HEK293 (cell line): ENCODE measurements at regions not wholly inside any gene's neighbourhood (a gene's known extent, or its start where the extent isn't known, plus 50 kb on each side); places are given as distances from the start of the nearest gene placed in this dataset.

Source experiments
- CTCF ChIA-PET: fragments of 350-600 bp; formaldehyde crosslinking; extraction: SDS; loops from one replicate; lab custom pipeline; 2021; ENCODE audit warnings: antibody characterized with exemption; lab: Yijun Ruan, JAX
- POLR2A ChIA-PET: fragments of 300-600 bp; formaldehyde crosslinking; extraction: SDS; loops from one replicate; lab custom pipeline; 2020; ENCODE audit warnings: antibody characterized with exemption, inconsistent platforms; lab: Yijun Ruan, JAX
- H3K27ac ChIP-seq: fragments of 200-500 bp; sonication (Bioruptor generic); 2 replicates; pipeline ENCODE4 v1.5.1; 2014; ENCODE audit warnings: low read depth, low read length, control low read depth, inconsistent platforms; ENCODE audit errors: extremely low read depth
- H3K36me3 ChIP-seq, 2 experiments: fragments of 200-500 bp in 1 of 2; sonication (Bioruptor generic) in 1 of 2; 1 replicate in 1 of 2; 2 replicates in 1 of 2; pipeline ENCODE4 v1.5.1; 2014 to 2017; ENCODE audit warnings: inconsistent platforms in 2 of 2, low read length in 2 of 2; ENCODE audit not compliant: control insufficient read depth in 2 of 2, insufficient read depth in 1 of 2
- H3K4me1 ChIP-seq: fragments of 200-500 bp; sonication (Bioruptor generic); 2 replicates; pipeline ENCODE4 v1.5.1; 2014; ENCODE audit warnings: mild to moderate bottlenecking, low read length, inconsistent platforms; ENCODE audit not compliant: control insufficient read depth, insufficient read depth
- H3K4me3 ChIP-seq: 2 replicates; pipeline ENCODE4 v1.5.1; 2011; ENCODE audit warnings: low read depth, mild to moderate bottlenecking, control low read depth, low read length, moderate library complexity
- H3K9me3 ChIP-seq: fragments of 200-500 bp; sonication (Bioruptor generic); 2 replicates; pipeline ENCODE4 v1.5.1; 2014; ENCODE audit warnings: low read depth, low read length, inconsistent platforms; ENCODE audit not compliant: control insufficient read depth, insufficient read depth
- FEZF1 ChIP-seq: fragments of 450-650 bp; formaldehyde crosslinking; IDR thresholded peaks from 2 replicates; pipeline ENCODE4 v1.5.1; 2016; ENCODE audit warnings: missing biosample characterization, missing genetic modification characterization
- KLF1 ChIP-seq: fragments of 450-650 bp; formaldehyde crosslinking; IDR thresholded peaks from 2 replicates; pipeline ENCODE4 v1.5.1; 2016; ENCODE audit warnings: missing biosample characterization, missing genetic modification characterization
- KLF16 ChIP-seq: fragments of 450-650 bp; formaldehyde crosslinking; IDR thresholded peaks from 2 replicates; pipeline ENCODE4 v1.5.1; 2017; ENCODE audit warnings: missing biosample characterization, missing genetic modification characterization
- MYNN ChIP-seq: fragments of 450-650 bp; formaldehyde crosslinking; IDR thresholded peaks from 2 replicates; pipeline ENCODE4 v1.5.1; 2016; ENCODE audit warnings: missing biosample characterization, missing genetic modification characterization, borderline replicate concordance
- OVOL3 ChIP-seq: fragments of 450-650 bp; formaldehyde crosslinking; IDR thresholded peaks from 2 replicates; pipeline ENCODE4 v1.5.1; 2016; ENCODE audit warnings: missing biosample characterization, missing genetic modification characterization
- PRDM1 ChIP-seq: fragments of 450-650 bp; formaldehyde crosslinking; IDR thresholded peaks from 2 replicates; pipeline ENCODE4; 2016; ENCODE audit warnings: missing biosample characterization, missing genetic modification characterization
- REPIN1 ChIP-seq: fragments of 450-650 bp; formaldehyde crosslinking; IDR thresholded peaks from 2 replicates; pipeline ENCODE4 v1.5.1; 2017; ENCODE audit warnings: missing biosample characterization, missing genetic modification characterization, low read depth
- SALL2 ChIP-seq: fragments of 450-650 bp; formaldehyde crosslinking; IDR thresholded peaks from 2 replicates; pipeline ENCODE4 v1.5.0; 2017; ENCODE audit warnings: missing biosample characterization, mild to moderate bottlenecking, missing genetic modification characterization, borderline replicate concordance
- SCRT2 ChIP-seq: fragments of 450-650 bp; formaldehyde crosslinking; IDR thresholded peaks from 2 replicates; pipeline ENCODE4 v1.5.1; 2016; ENCODE audit warnings: missing biosample characterization, missing genetic modification characterization
- ZBTB1 ChIP-seq: fragments of 450-650 bp; formaldehyde crosslinking; IDR thresholded peaks from 2 replicates; pipeline ENCODE4 v1.5.1; 2016; ENCODE audit warnings: missing biosample characterization, missing genetic modification characterization
- ZBTB10 ChIP-seq: fragments of 450-650 bp; formaldehyde crosslinking; IDR thresholded peaks from 2 replicates; pipeline ENCODE4 v1.5.1; 2016; ENCODE audit warnings: missing biosample characterization, missing genetic modification characterization
- ZBTB21 ChIP-seq: fragments of 450-650 bp; formaldehyde crosslinking; IDR thresholded peaks from 2 replicates; pipeline ENCODE4 v1.5.1; 2017; ENCODE audit warnings: missing biosample characterization, missing genetic modification characterization
- ZBTB8A ChIP-seq: fragments of 450-650 bp; formaldehyde crosslinking; IDR thresholded peaks from 2 replicates; pipeline ENCODE4 v1.5.1; 2016; ENCODE audit warnings: missing biosample characterization, missing genetic modification characterization
- ZNF112 ChIP-seq: fragments of 450-650 bp; formaldehyde crosslinking; IDR thresholded peaks from 2 replicates; pipeline ENCODE4 v1.5.0; 2017; ENCODE audit warnings: missing biosample characterization, missing genetic modification characterization
- ZNF157 ChIP-seq: fragments of 450-650 bp; formaldehyde crosslinking; IDR thresholded peaks from 2 replicates; pipeline ENCODE4 v1.5.1; 2016; ENCODE audit warnings: missing biosample characterization, missing genetic modification characterization
- ZNF394 ChIP-seq: fragments of 450-650 bp; formaldehyde crosslinking; IDR thresholded peaks from 2 replicates; pipeline ENCODE4 v1.5.1; 2016; ENCODE audit warnings: missing biosample characterization, missing genetic modification characterization, mild to moderate bottlenecking, moderate library complexity, borderline replicate concordance
- ZNF558 ChIP-seq: fragments of 450-650 bp; formaldehyde crosslinking; IDR thresholded peaks from 2 replicates; pipeline ENCODE4 v1.5.1; 2016; ENCODE audit warnings: missing biosample characterization, missing genetic modification characterization
- ZNF623 ChIP-seq: fragments of 450-650 bp; formaldehyde crosslinking; IDR thresholded peaks from 2 replicates; pipeline ENCODE4 v1.5.1; 2016; ENCODE audit warnings: missing biosample characterization, missing genetic modification characterization
- ZNF654 ChIP-seq: fragments of 450-650 bp; formaldehyde crosslinking; IDR thresholded peaks from 2 replicates; pipeline ENCODE4 v1.5.1; 2016; ENCODE audit warnings: low read depth, missing biosample characterization, missing genetic modification characterization
- ZNF670 ChIP-seq: fragments of 450-650 bp; formaldehyde crosslinking; IDR thresholded peaks from 2 replicates; pipeline ENCODE4 v1.5.1; 2016; ENCODE audit warnings: missing biosample characterization, missing genetic modification characterization, low read depth
- ZNF777 ChIP-seq: fragments of 450-650 bp; formaldehyde crosslinking; IDR thresholded peaks from 2 replicates; pipeline ENCODE4 v1.5.1; 2017; ENCODE audit warnings: missing biosample characterization, missing genetic modification characterization, borderline replicate concordance
- ZNF837 ChIP-seq: fragments of 450-650 bp; formaldehyde crosslinking; IDR thresholded peaks from 2 replicates; pipeline ENCODE4 v1.5.1; 2016; ENCODE audit warnings: missing biosample characterization, missing genetic modification characterization
- ZNF843 ChIP-seq: fragments of 450-650 bp; formaldehyde crosslinking; IDR thresholded peaks from 2 replicates; pipeline ENCODE4 v1.5.1; 2016; ENCODE audit warnings: missing biosample characterization, missing genetic modification characterization
- ZSCAN23 ChIP-seq: fragments of 450-650 bp; formaldehyde crosslinking; IDR thresholded peaks from 2 replicates; pipeline ENCODE4 v1.5.1; 2016; ENCODE audit warnings: missing biosample characterization, missing genetic modification characterization

GRCh38 chrX:81355436-81355835, 153.5 kb downstream of the SH3BGRL start:
- CTCF ChIA-PET: no interaction called here
- Histone ChIP-seq H3K27ac (no peak overlapping the region), H3K9me3 (peaks cover 2% of the 10 kb centered on the region; the same call in 1 of the 2 replicates), H3K36me3 (no peaks in the 10 kb centered on the region), H3K4me3 (no peak overlapping the region), H3K4me1 (no peaks in the 10 kb centered on the region)
- TF ChIP-seq ZNF394 (tag by site-specific recombination) (no peak), FEZF1 (tag by site-specific recombination) (no peak), PRDM1 (tag by site-specific recombination) (no peak), ZBTB1 (tag by site-specific recombination) (no peak), ZBTB10 (tag by site-specific recombination) (no peak), ZSCAN23 (tag by site-specific recombination) (no peak), SCRT2 (tag by site-specific recombination) (no peak), REPIN1 (tag by site-specific recombination) (no peak), KLF1 (no peak), ZNF843 (tag by site-specific recombination) (no peak), KLF16 (tag by site-specific recombination) (no peak), MYNN (no peak), ZNF670 (tag by site-specific recombination) (no peak), ZNF112 (tag by site-specific recombination) (no peak), SALL2 (tag by site-specific recombination) (no peak), ZNF777 (tag by site-specific recombination) (no peak), ZNF157 (tag by site-specific recombination) (no peak), ZNF558 (no peak), ZBTB8A (tag by site-specific recombination) (no peak)
- POLR2A ChIA-PET: no interaction called here

- ChIA-PET POLR2A (no interaction called here), CTCF (interaction anchor here (0.6 kb wide), 1 partner anchor 247 kb away, joined by 3 read pairs; no protein-coding TSS in a partner anchor)
- no peak for TF ChIP-seq ZNF623
- H3K9me3 ChIP-seq: no peaks in the 10 kb centered on the region
- H3K4me1 ChIP-seq: no peaks in the 10 kb centered on the region
- no peak overlapping the region for H3K4me3 ChIP-seq
- H3K36me3 ChIP-seq: no peaks in the 10 kb centered on the region
- H3K27ac ChIP-seq: no peak overlapping the region
Measured at GRCh38 chrX:81367291-81367690, 165.4 kb downstream of the SH3BGRL start.

- POLR2A ChIA-PET: interaction anchor here (0.6 kb wide), 1 partner anchor 175 kb away, joined by 3 read pairs; no protein-coding TSS in a partner anchor
- CTCF ChIA-PET: interaction anchor here (0.8 to 2.7 kb wide), 14 partner anchors 9 to 660 kb away, joined by 3 to 15 read pairs (median 6); no protein-coding TSS in a partner anchor
- TF ChIP-seq ZNF654 (tag by site-specific recombination) (peak; percentile 58), ZNF837 (tag by site-specific recombination) (no peak), ZBTB21 (tag by site-specific recombination) (no peak), OVOL3 (tag by site-specific recombination) (no peak)
Measured at GRCh38 chrX:81377329-81377728, 175.4 kb downstream of the SH3BGRL start.

More at GRCh38 chrX:81377329-81377728, 175.4 kb downstream of the SH3BGRL start:
- Histone ChIP-seq H3K4me3 (no peak overlapping the region), H3K36me3 (no peaks in the 10 kb centered on the region), H3K27ac (no peak overlapping the region), H3K9me3 (no peaks in the 10 kb centered on the region; the same call in 1 of the 2 replicates), H3K4me1 (no peaks in the 10 kb centered on the region)
